ENCODE measurements at regions not wholly inside any gene's neighbourhood (a gene's known extent, or its start where the extent isn't known, plus 50 kb on each side); places are given as distances from the start of the nearest gene placed in this dataset.

- DNase-seq: no peak
Observed at GRCh38 chr12:124489220-124489619, 78.2 kb downstream of the NCOR2 start.

GRCh38 chr12:124488520-124488919 lies 78.9 kb downstream of the NCOR2 start:
- DNase-seq: no peak

GRCh38 chr12:124487834-124488165 lies 79.6 kb downstream of the NCOR2 start:
- no peak for DNase-seq

- DNase-seq: no peak
Observed at GRCh38 chr12:124487066-124487833, 80.2 kb downstream of the NCOR2 start.

GRCh38 chr12:124486346-124486963 lies 81.0 kb downstream of the NCOR2 start:
- no peak for DNase-seq

GRCh38 chr12:124485371-124485770 lies 82.0 kb downstream of the NCOR2 start:
- DNase-seq: no peak

- DNase-seq: peak in 1 of 5 experiments; percentile 63
Observed at GRCh38 chr12:124484526-124484953, 82.9 kb downstream of the NCOR2 start.

- peak in 1 of 5 experiments; percentile 63 for DNase-seq
Observed at GRCh38 chr12:124484067-124484466, 83.3 kb downstream of the NCOR2 start.

GRCh38 chr12:124482901-124483799 lies 84.3 kb downstream of the NCOR2 start:
- no peak for DNase-seq

GRCh38 chr12:124482567-124482893 lies 84.9 kb downstream of the NCOR2 start:
- no peak for DNase-seq

GRCh38 chr12:124481772-124482566 lies 85.4 kb downstream of the NCOR2 start:
- no peak for DNase-seq

GRCh38 chr12:124481257-124481750 lies 86.1 kb downstream of the NCOR2 start:
- no peak for DNase-seq

GRCh38 chr12:124480469-124481256 lies 86.7 kb downstream of the NCOR2 start:
- DNase-seq: peak in 4 of 5 experiments; percentile 20 to 93 (median 28)

- DNase-seq: no peak
Observed at GRCh38 chr12:124479680-124480468, 87.5 kb downstream of the NCOR2 start.

GRCh38 chr12:124478985-124479645 lies 88.3 kb downstream of the NCOR2 start:
- DNase-seq: no peak

GRCh38 chr12:124478416-124478815 lies 89.0 kb downstream of the NCOR2 start:
- DNase-seq: no peak

- DNase-seq: peak in 1 of 5 experiments; percentile 39
Observed at GRCh38 chr12:124477107-124477915, 90.1 kb downstream of the NCOR2 start.

- DNase-seq: no peak
Observed at GRCh38 chr12:124476011-124476400, 91.4 kb downstream of the NCOR2 start.

- DNase-seq: no peak
Observed at GRCh38 chr12:124475295-124476010, 92.0 kb downstream of the NCOR2 start.

Measured in T-helper 2 cell (primary cell).